ENCODE measurements at regions not wholly inside any gene's neighbourhood (a gene's known extent, or its start where the extent isn't known, plus 50 kb on each side); places are given as distances from the start of the nearest gene placed in this dataset.

DNA sequence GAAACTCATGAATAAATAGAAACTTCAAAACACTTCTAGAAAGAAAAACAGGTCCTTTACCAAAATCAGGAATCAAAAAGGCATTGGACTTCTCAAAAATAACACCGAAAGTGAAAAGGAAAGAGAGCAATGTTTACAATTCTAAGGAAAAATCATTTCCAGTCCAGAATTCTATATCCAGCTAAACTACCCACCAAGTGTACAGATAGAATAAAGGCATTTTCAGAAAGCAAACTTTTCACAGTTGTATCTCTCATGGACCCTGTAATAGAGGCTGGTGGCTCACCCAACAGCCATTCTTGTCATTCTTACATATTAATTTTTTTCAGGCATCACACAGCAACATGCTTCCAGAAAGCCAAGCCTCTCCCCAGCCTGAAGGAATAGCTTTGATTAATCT, 63.7 kb downstream of the FOXD1 start:
- TF ChIP-seq, protein P1, sequence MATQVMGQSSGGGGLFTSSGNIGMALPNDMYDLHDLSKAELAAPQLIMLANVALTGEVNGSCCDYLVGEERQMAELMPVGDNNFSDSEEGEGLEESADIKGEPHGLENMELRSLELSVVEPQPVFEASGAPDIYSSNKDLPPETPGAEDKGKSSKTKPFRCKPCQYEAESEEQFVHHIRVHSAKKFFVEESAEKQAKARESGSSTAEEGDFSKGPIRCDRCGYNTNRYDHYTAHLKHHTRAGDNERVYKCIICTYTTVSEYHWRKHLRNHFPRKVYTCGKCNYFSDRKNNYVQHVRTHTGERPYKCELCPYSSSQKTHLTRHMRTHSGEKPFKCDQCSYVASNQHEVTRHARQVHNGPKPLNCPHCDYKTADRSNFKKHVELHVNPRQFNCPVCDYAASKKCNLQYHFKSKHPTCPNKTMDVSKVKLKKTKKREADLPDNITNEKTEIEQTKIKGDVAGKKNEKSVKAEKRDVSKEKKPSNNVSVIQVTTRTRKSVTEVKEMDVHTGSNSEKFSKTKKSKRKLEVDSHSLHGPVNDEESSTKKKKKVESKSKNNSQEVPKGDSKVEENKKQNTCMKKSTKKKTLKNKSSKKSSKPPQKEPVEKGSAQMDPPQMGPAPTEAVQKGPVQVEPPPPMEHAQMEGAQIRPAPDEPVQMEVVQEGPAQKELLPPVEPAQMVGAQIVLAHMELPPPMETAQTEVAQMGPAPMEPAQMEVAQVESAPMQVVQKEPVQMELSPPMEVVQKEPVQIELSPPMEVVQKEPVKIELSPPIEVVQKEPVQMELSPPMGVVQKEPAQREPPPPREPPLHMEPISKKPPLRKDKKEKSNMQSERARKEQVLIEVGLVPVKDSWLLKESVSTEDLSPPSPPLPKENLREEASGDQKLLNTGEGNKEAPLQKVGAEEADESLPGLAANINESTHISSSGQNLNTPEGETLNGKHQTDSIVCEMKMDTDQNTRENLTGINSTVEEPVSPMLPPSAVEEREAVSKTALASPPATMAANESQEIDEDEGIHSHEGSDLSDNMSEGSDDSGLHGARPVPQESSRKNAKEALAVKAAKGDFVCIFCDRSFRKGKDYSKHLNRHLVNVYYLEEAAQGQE (IDR thresholded peaks at IDR 0.05; ENCODE audit: low read depth) = no peak
- TF ChIP-seq, protein P2, sequence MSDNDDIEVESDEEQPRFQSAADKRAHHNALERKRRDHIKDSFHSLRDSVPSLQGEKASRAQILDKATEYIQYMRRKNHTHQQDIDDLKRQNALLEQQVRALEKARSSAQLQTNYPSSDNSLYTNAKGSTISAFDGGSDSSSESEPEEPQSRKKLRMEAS (IDR thresholded peaks at IDR 0.05) = no peak
- TF ChIP-seq ZBTB7A (IDR thresholded peaks at IDR 0.05; ENCODE audit: low read depth) (no peak), NFIC (IDR thresholded peaks at IDR 0.05) (no peak), TAF1 (IDR thresholded peaks at IDR 0.05; ENCODE audit: low read depth) (no peak), TEAD4 (IDR thresholded peaks at IDR 0.05) (no peak)
- TF ChIP-seq, protein P3, sequence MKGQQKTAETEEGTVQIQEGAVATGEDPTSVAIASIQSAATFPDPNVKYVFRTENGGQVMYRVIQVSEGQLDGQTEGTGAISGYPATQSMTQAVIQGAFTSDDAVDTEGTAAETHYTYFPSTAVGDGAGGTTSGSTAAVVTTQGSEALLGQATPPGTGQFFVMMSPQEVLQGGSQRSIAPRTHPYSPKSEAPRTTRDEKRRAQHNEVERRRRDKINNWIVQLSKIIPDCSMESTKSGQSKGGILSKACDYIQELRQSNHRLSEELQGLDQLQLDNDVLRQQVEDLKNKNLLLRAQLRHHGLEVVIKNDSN (IDR thresholded peaks at IDR 0.05) = no peak

Data from Ishikawa (cell line).